ENCODE measurements at regions not wholly inside any gene's neighbourhood (a gene's known extent, or its start where the extent isn't known, plus 50 kb on each side); places are given as distances from the start of the nearest gene placed in this dataset.
A peak's percentile ranks its signal among the peaks of the same experiment; 100 is the strongest.

DNA sequence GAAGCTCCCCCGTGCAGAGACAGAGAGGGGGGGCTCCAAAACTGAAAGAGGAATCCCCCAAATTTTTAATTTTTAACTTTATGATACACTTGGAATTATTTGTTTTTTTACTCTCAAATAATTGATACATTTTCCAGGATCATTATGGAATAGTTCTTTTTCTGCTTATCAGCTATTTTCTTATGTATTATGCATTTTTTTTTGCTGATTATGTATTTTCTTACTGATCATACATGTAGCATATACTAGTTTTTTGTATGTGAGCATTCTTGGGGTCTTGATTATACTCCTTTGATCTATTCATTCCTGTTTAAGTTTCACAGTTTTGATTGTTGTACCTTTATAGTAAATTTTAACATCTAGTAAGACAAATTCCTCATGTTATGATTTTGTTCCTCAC is 55.5 kb upstream of the LDHB start:
- no peak for DNase-seq (ENCODE audit: low read depth)

DNA sequence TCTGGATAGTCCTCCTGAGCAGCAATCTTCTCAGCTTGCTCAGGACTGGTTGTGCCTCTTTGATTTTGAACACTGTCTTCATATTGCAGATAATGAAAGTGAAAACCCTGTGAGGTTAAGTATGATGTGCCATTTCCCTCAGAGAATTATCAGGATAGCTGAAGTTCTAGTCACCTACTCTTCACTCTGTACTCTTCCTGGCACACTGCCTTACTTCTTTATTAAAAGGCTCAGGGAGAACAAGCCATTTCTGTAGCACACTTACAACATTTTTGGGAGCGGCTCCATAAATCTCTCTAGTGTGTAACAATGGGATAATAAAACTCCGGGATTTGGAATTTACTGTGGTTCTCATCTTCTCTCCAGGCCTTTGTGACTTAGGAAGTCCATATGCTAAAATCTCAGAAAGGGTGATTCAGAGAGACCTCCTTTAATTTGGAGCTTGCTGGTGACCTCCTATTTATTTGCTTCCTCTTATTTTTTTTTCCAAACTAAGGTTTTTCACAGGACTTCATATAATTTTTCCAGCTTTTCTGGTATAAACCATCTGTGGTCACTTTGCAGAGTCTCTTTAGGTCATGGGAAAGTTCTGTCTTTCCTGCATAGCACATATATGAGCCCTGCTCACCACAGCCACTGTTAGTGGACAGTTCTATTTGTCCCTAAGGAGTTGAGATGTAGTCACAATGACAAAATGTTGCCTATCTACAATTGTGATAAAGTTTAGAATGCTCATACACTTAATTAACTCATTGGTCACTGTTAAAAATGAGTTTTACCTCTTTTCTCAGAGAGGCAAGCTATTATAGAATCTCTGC is 53.5 kb upstream of the LDHB start:
- DNase-seq (ENCODE audit: low read depth): peak; percentile 7

All from iris pigment epithelial cell (primary cell).